ENCODE measurements at regions not wholly inside any gene's neighbourhood (a gene's known extent, or its start where the extent isn't known, plus 50 kb on each side); places are given as distances from the start of the nearest gene placed in this dataset.

DNA sequence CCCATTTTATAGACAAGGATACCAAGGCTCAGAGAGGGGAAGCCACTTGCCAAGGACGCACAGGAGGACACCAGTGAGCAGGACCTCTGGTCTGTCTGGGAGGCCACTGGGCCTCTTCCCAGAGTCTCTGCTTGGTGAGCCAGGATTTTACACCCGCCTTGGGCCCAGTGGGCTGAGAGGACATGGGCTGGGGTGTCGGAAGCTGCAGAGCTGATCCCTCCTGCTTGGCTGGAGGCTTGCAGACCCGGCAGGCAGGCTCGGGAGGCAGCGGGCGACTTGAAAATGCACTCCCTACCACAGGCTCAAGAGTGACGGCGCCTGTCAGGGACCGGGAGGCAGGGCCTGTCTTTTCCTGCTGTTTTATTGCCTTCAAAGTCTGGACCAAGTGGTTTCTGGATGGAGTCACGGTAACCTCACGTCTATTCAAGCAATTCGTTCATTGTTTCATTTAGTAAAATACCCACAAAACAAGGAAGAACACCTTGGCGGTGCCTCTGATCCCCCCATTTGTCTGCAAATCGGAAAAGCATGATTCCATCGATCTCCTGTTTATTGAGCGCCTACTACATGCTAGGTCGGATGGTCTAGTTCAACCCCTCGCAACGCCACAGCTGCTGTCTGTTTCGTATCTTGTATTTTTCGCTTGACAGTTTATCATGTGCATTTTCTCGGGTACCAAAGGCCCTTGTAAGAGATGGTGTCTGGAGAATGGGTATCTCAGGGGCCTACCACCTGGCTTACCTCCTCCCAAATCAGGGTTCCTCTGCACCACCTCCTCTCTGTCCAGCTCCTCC is 108.1 kb upstream of the IER5L start:
- TF ChIP-seq EZH2 (optimal IDR thresholded peaks at IDR 0.05; ENCODE audit: low read depth, low read length) (no peak), EZH2phosphoT487 (IDR thresholded peaks at IDR 0.05; ENCODE audit: low read length) (no peak)

DNA sequence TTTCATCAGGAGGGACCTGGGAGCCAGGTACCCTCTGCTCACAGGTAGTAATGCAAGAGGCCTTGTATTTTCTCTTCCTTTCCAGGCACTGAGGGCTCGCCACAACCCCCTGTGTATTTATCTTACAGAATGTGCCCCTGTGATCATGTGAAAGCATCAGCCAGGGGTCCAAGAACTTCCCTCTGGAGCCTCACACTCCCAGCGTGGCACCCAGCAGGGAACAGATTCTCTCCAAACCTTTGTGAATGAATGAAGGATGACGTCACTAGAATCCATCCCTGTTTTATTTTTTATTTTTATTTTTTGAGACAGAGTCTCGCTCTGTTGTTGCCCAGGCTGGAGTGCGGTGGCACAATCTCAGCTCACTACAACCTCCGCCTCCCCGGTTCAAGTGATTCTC is 107.3 kb upstream of the IER5L start:
- Histone ChIP-seq H3K9me3 (replicated peaks; ENCODE audit: insufficient read depth, low read length) (no peaks in the 10 kb centered on the region), H3K4me2 (ENCODE audit: low read depth, low read length) (no peak overlapping the region), H3K4me3 (ENCODE audit: low read length) (no peak overlapping the region), H3F3A (ENCODE audit: insufficient read depth, low read length) (no peaks in the 10 kb centered on the region), H3K36me3 (replicated peaks; ENCODE audit: insufficient read depth, low read length) (no peaks in the 10 kb centered on the region), H3K4me1 (ENCODE audit: low read length) (peaks cover 15% of the 10 kb centered on the region), H2AFZ (ENCODE audit: low read length) (no peak overlapping the region), H3K9ac (ENCODE audit: low read length) (no peak overlapping the region), H3K79me2 (ENCODE audit: low read length) (no peaks in the 10 kb centered on the region), H3K27me3 (replicated peaks; ENCODE audit: insufficient read depth, low read length) (no peaks in the 10 kb centered on the region), H4K20me1 (ENCODE audit: insufficient read depth, low read length) (no peaks in the 10 kb centered on the region), H3K27ac (ENCODE audit: low read length) (no peak overlapping the region), H3K9me2 (replicated peaks; ENCODE audit: insufficient read depth, low read length) (no peaks in the 10 kb centered on the region)
- DNase-seq: no peak
- TF ChIP-seq EZH2 (optimal IDR thresholded peaks at IDR 0.05; ENCODE audit: low read depth, low read length) (no peak), EZH2phosphoT487 (IDR thresholded peaks at IDR 0.05; ENCODE audit: low read length) (no peak)
- TF ChIP-seq, protein P1, sequence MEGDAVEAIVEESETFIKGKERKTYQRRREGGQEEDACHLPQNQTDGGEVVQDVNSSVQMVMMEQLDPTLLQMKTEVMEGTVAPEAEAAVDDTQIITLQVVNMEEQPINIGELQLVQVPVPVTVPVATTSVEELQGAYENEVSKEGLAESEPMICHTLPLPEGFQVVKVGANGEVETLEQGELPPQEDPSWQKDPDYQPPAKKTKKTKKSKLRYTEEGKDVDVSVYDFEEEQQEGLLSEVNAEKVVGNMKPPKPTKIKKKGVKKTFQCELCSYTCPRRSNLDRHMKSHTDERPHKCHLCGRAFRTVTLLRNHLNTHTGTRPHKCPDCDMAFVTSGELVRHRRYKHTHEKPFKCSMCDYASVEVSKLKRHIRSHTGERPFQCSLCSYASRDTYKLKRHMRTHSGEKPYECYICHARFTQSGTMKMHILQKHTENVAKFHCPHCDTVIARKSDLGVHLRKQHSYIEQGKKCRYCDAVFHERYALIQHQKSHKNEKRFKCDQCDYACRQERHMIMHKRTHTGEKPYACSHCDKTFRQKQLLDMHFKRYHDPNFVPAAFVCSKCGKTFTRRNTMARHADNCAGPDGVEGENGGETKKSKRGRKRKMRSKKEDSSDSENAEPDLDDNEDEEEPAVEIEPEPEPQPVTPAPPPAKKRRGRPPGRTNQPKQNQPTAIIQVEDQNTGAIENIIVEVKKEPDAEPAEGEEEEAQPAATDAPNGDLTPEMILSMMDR (IDR thresholded peaks at IDR 0.05; ENCODE audit: low read length): no peak

More for the DNA sequence above, 108.1 kb upstream of the IER5L start:
- H3K9me2 ChIP-seq (replicated peaks; ENCODE audit: insufficient read depth, low read length): no peaks in the 10 kb centered on the region
- peaks cover 15% of the 10 kb centered on the region for H3K4me1 ChIP-seq (ENCODE audit: low read length)
- no peak overlapping the region for H3K9ac ChIP-seq (ENCODE audit: low read length)
- no peak overlapping the region for H3K4me2 ChIP-seq (ENCODE audit: low read depth, low read length)
- H3K27ac ChIP-seq (ENCODE audit: low read length): no peak overlapping the region
- H2AFZ ChIP-seq (ENCODE audit: low read length): no peak overlapping the region
- H3F3A ChIP-seq (ENCODE audit: insufficient read depth, low read length): no peaks in the 10 kb centered on the region
- no peaks in the 10 kb centered on the region for H3K36me3 ChIP-seq (replicated peaks; ENCODE audit: insufficient read depth, low read length)
- no peak overlapping the region for H3K4me3 ChIP-seq (ENCODE audit: low read length)
- no peaks in the 10 kb centered on the region for H4K20me1 ChIP-seq (ENCODE audit: insufficient read depth, low read length)
- no peaks in the 10 kb centered on the region for H3K9me3 ChIP-seq (replicated peaks; ENCODE audit: insufficient read depth, low read length)
- no peaks in the 10 kb centered on the region for H3K27me3 ChIP-seq (replicated peaks; ENCODE audit: insufficient read depth, low read length)
- DNase-seq: no peak
- H3K79me2 ChIP-seq (ENCODE audit: low read length): no peaks in the 10 kb centered on the region

DNA sequence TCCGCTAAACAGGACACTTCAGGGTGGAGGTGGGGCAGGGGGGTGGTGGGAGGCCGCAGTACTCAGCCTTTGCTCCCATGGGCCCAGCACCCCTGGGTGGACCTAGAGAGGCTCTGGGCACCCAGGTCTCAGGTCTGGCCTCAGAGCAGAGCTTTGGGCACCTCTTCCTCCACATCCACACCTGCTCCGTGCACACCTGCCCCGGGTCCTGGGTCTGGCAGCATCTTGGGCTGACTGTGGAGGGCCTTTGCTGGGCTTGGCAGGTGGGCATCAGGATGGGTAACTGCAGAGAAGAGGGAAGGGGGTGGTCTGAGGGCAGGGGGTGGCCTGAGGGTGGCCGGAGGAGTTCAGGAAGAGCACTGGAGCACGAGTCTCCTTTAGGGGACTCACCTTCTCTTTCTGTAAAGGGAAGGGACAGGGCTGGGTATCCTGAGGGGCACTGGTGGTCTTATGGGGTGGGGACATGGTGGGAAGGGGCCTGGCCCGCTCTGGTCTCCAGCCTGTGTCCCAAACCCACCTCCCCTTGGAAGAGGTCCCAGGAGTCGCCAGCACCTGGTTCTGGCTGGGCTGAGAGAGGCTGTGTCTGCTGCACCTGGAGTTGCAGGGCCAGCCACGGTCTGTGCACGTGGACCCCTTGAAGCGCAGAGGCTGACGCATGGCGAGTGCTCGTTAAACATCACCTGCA is 106.7 kb upstream of the IER5L start:
- no peak overlapping the region for H3K27ac ChIP-seq (ENCODE audit: low read length)
- no peak for TF ChIP-seq EZH2phosphoT487 (IDR thresholded peaks at IDR 0.05; ENCODE audit: low read length)
- H3K4me2 ChIP-seq (ENCODE audit: low read depth, low read length): no peak overlapping the region
- no peaks in the 10 kb centered on the region for H3K9me3 ChIP-seq (replicated peaks; ENCODE audit: insufficient read depth, low read length)
- no peak overlapping the region for H2AFZ ChIP-seq (ENCODE audit: low read length)
- no peaks in the 10 kb centered on the region for H3K36me3 ChIP-seq (replicated peaks; ENCODE audit: insufficient read depth, low read length)
- no peaks in the 10 kb centered on the region for H3K79me2 ChIP-seq (ENCODE audit: low read length)
- DNase-seq: no peak
- H3K9ac ChIP-seq (ENCODE audit: low read length): no peak overlapping the region
- H3K27me3 ChIP-seq (replicated peaks; ENCODE audit: insufficient read depth, low read length): no peaks in the 10 kb centered on the region
- H3F3A ChIP-seq (ENCODE audit: insufficient read depth, low read length): no peaks in the 10 kb centered on the region
- H3K9me2 ChIP-seq (replicated peaks; ENCODE audit: insufficient read depth, low read length): no peaks in the 10 kb centered on the region
- H3K4me1 ChIP-seq (ENCODE audit: low read length): peaks cover 10% of the 10 kb centered on the region
- no peak overlapping the region for H3K4me3 ChIP-seq (ENCODE audit: low read length)
- no peaks in the 10 kb centered on the region for H4K20me1 ChIP-seq (ENCODE audit: insufficient read depth, low read length)

DNA sequence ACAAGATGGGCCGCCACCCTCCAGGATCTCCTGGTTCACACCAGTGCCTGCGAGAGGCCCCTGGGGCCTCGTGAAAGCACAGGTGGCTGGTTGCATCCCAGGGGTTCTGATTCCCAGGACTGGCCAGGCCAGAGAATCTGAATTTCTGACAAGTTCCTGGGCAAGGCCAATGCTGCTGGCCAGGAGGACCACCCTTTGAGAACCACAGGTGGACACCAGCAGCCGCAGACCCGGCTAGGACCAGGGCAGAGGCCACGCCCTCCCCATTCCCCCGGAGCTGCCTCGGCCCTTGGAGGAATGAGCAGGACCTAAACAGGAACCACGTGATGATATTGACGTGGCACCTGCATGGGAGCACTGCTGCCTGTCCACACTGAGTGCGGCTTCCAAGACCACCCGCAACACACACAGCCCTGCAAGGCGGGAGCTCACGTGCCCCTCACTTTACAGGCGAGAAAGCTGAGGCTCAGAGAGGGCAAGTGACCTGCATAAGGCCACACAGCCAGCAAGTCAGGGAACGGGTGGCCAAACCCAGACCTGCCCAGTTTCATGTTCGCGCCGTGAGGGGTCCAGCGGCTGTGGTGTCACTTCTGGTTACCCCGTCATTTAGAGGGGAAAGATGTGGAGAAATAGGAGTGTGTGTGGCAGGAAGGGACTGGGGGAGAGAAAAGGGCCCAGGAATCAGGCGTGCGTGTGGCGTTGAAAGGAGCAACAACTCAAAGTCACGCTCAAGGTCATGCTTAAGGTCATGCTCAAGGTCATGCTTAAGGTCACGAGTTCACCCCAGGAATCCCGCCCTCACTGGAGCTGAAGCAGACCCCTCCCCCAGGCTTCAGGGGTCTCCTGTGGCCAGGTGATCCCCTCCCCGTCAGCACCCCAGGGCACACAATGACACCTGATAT is 105.9 kb upstream of the IER5L start:
- DNase-seq: no peak
- H2AFZ ChIP-seq (ENCODE audit: low read length): no peak overlapping the region
- no peaks in the 10 kb centered on the region for H4K20me1 ChIP-seq (ENCODE audit: insufficient read depth, low read length)
- H3K27ac ChIP-seq (ENCODE audit: low read length): no peak overlapping the region
- no peaks in the 10 kb centered on the region for H3F3A ChIP-seq (ENCODE audit: insufficient read depth, low read length)
- H3K9me2 ChIP-seq (replicated peaks; ENCODE audit: insufficient read depth, low read length): no peaks in the 10 kb centered on the region
- H3K9me3 ChIP-seq (replicated peaks; ENCODE audit: insufficient read depth, low read length): no peaks in the 10 kb centered on the region
- TF ChIP-seq EZH2 (optimal IDR thresholded peaks at IDR 0.05; ENCODE audit: low read depth, low read length) (no peak), EZH2phosphoT487 (IDR thresholded peaks at IDR 0.05; ENCODE audit: low read length) (no peak)
- TF ChIP-seq, protein P1 (IDR thresholded peaks at IDR 0.05; ENCODE audit: low read length): no peak
- no peaks in the 10 kb centered on the region for H3K27me3 ChIP-seq (replicated peaks; ENCODE audit: insufficient read depth, low read length)
- H3K79me2 ChIP-seq (ENCODE audit: low read length): no peaks in the 10 kb centered on the region
- peaks cover 4% of the 10 kb centered on the region for H3K4me1 ChIP-seq (ENCODE audit: low read length)
- H3K36me3 ChIP-seq (replicated peaks; ENCODE audit: insufficient read depth, low read length): no peaks in the 10 kb centered on the region
- H3K4me3 ChIP-seq (ENCODE audit: low read length): no peak overlapping the region
- no peak overlapping the region for H3K9ac ChIP-seq (ENCODE audit: low read length)
- H3K4me2 ChIP-seq (ENCODE audit: low read depth, low read length): no peak overlapping the region

Measured in MM.1S (cell line).